Astrocyte (in vitro differentiated cells and primary cell): ENCODE measurements at regions not wholly inside any gene's neighbourhood (a gene's known extent, or its start where the extent isn't known, plus 50 kb on each side); places are given as distances from the start of the nearest gene placed in this dataset.

Experiments
- EZH2 ChIP-seq: IDR thresholded peaks from 2 replicates; pipeline ENCODE4 v1.6.1; 2012; ENCODE audit warnings: mild to moderate bottlenecking, low read length, inconsistent platforms; ENCODE audit not compliant: insufficient read depth
- TF ChIP-seq, protein P1 (sequence below): IDR thresholded peaks from 2 replicates; pipeline ENCODE4 v1.5.1; 2011; ENCODE audit warnings: low read depth, mild to moderate bottlenecking, inconsistent platforms, low read length, moderate library complexity; ENCODE audit not compliant: insufficient read depth

- TF ChIP-seq, protein P1, sequence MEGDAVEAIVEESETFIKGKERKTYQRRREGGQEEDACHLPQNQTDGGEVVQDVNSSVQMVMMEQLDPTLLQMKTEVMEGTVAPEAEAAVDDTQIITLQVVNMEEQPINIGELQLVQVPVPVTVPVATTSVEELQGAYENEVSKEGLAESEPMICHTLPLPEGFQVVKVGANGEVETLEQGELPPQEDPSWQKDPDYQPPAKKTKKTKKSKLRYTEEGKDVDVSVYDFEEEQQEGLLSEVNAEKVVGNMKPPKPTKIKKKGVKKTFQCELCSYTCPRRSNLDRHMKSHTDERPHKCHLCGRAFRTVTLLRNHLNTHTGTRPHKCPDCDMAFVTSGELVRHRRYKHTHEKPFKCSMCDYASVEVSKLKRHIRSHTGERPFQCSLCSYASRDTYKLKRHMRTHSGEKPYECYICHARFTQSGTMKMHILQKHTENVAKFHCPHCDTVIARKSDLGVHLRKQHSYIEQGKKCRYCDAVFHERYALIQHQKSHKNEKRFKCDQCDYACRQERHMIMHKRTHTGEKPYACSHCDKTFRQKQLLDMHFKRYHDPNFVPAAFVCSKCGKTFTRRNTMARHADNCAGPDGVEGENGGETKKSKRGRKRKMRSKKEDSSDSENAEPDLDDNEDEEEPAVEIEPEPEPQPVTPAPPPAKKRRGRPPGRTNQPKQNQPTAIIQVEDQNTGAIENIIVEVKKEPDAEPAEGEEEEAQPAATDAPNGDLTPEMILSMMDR = no peak
- no peak for TF ChIP-seq EZH2
Observed at GRCh38 chr13:78497702-78498355, 105.5 kb downstream of the POU4F1 start.
